H1 (cell line): ENCODE measurements at regions not wholly inside any gene's neighbourhood (a gene's known extent, or its start where the extent isn't known, plus 50 kb on each side); places are given as distances from the start of the nearest gene placed in this dataset.

ENCODE experiments used
- CTCF ChIA-PET: fragments of 300-600 bp; sonication (Branson Sonifier 250); formaldehyde crosslinking; loops from one replicate; lab custom pipeline; 2021; ENCODE audit not compliant: partially characterized antibody; lab: Charles Lee
- POLR2A ChIA-PET: fragments of 300-600 bp; sonication (Branson Sonifier 250); formaldehyde crosslinking; loops from one replicate; lab custom pipeline; 2021; ENCODE audit warnings: inconsistent platforms; ENCODE audit not compliant: partially characterized antibody; lab: Charles Lee
- DNase-seq, 2 experiments: peaks; one replicate each; pipeline versions ENCODE4 v3.0.0 to v3.0.0-alpha.2; 2010 to 2022; ENCODE audit warnings: low spot score in 2 of 2, low read depth in 1 of 2, mixed read lengths in 1 of 2
- FAIRE-seq: peaks from 2 replicates; lab custom pipeline; 2011; peaks lifted over from hg19 to GRCh38; lab: Jason Lieb, UNC
- H2AFZ ChIP-seq: 2 replicates; pipeline ENCODE4 v1.8.1; 2012; ENCODE audit warnings: low read length, inconsistent platforms
- H2AK5ac ChIP-seq: 2 replicates; pipeline ENCODE4 v1.6.1; 2013; ENCODE audit warnings: low read depth, low read length
- H2BK120ac ChIP-seq: replicated peaks from 2 replicates; pipeline ENCODE3; 2013; ENCODE audit warnings: low read depth, low read length, inconsistent platforms
- H2BK12ac ChIP-seq: 2 replicates; pipeline ENCODE4 v1.6.1; 2013; ENCODE audit warnings: low read depth, low read length
- H2BK15ac ChIP-seq: 2 replicates; pipeline ENCODE4 v1.6.1; 2013; ENCODE audit warnings: low read length
- H2BK20ac ChIP-seq: 2 replicates; pipeline ENCODE4 v1.6.1; 2013; ENCODE audit warnings: low read length
- H2BK5ac ChIP-seq: 2 replicates; pipeline ENCODE4 v1.6.1; 2013; ENCODE audit warnings: low read depth, low read length
- H3K14ac ChIP-seq: 2 replicates; pipeline ENCODE4 v1.6.1; 2013; ENCODE audit warnings: inconsistent platforms; ENCODE audit not compliant: insufficient read length
- H3K18ac ChIP-seq: 2 replicates; pipeline ENCODE4 v1.6.1; 2013; ENCODE audit warnings: low read length; ENCODE audit errors: extremely low read depth
- H3K23ac ChIP-seq: 2 replicates; pipeline ENCODE4 v1.6.1; 2013; ENCODE audit warnings: inconsistent platforms; ENCODE audit not compliant: insufficient read length
- H3K23me2 ChIP-seq: 2 replicates; pipeline ENCODE4 v1.6.1; 2013; ENCODE audit warnings: low read depth, low read length
- H3K27ac ChIP-seq: 2 replicates; pipeline ENCODE4 v1.6.1; 2011; ENCODE audit warnings: low read depth, low read length, inconsistent platforms
- H3K27me3 ChIP-seq, 4 experiments: replicated peaks in 1 of 4; 1 replicate in 1 of 4; 2 replicates in 3 of 4; pipeline versions ENCODE4 v1.6.1 to v1.8.1; 2011 to 2013; ENCODE audit warnings: low read length in 3 of 4, mild to moderate bottlenecking in 3 of 4, inconsistent platforms in 2 of 4, mixed read lengths in 2 of 4, moderate library complexity in 1 of 4; ENCODE audit not compliant: control insufficient read depth in 3 of 4, insufficient read depth in 3 of 4; ENCODE audit errors: extremely low read depth in 1 of 4
- H3K36me3 ChIP-seq, 4 experiments: 2 replicates each; pipeline versions ENCODE4 v1.6.1 to v1.8.1; 2011 to 2013; ENCODE audit warnings: mild to moderate bottlenecking in 4 of 4, low read length in 3 of 4, moderate library complexity in 2 of 4, control low read depth in 1 of 4, inconsistent platforms in 1 of 4; ENCODE audit not compliant: insufficient read depth in 4 of 4, control insufficient read depth in 2 of 4
- H3K4ac ChIP-seq: replicated peaks from 2 replicates; pipeline ENCODE3; 2013; ENCODE audit warnings: low read length, low read depth, mixed read lengths, inconsistent platforms; ENCODE audit not compliant: insufficient read length
- H3K4me1 ChIP-seq, 4 experiments: replicated peaks in 1 of 4; 1 replicate in 1 of 4; 2 replicates in 3 of 4; pipeline versions ENCODE4 v1.6.1 to v1.8.1; 2011 to 2013; ENCODE audit warnings: low read length in 3 of 4, inconsistent platforms in 2 of 4, mixed read lengths in 1 of 4; ENCODE audit not compliant: insufficient read depth in 4 of 4, control insufficient read depth in 3 of 4
- H3K4me2 ChIP-seq, 2 experiments: 2 replicates each; pipeline versions ENCODE4 v1.6.1 to v1.8.1; 2011 to 2013; ENCODE audit warnings: low read depth in 2 of 2, low read length in 2 of 2, control low read depth in 1 of 2, inconsistent platforms in 1 of 2, mild to moderate bottlenecking in 1 of 2; ENCODE audit not compliant: insufficient read depth in 1 of 2
- H3K4me3 ChIP-seq, 4 experiments: fragments of 200-600, 300-600 bp in 1 of 4; sonication (generic), shearing (Covaris generic), sonication (Bioruptor Twin) in 1 of 4; 2 replicates each; pipeline versions ENCODE4 v1.5.1 to v1.8.1; 2011 to 2016; ENCODE audit warnings: low read length in 4 of 4, low read depth in 3 of 4, control low read depth in 2 of 4, inconsistent platforms in 2 of 4, mild to moderate bottlenecking in 2 of 4, mixed read lengths in 1 of 4, moderate library complexity in 1 of 4; ENCODE audit not compliant: insufficient read depth in 2 of 4; ENCODE audit errors: extremely low read depth in 1 of 4
- H3K56ac ChIP-seq: replicated peaks from 2 replicates; pipeline ENCODE3; 2013; ENCODE audit warnings: low read depth, mild to moderate bottlenecking, mixed read lengths, low read length, inconsistent platforms; ENCODE audit not compliant: insufficient read length
- H3K79me1 ChIP-seq: 2 replicates; pipeline ENCODE4 v1.6.1; 2013; ENCODE audit warnings: low read depth, low read length, control low read depth
- H3K79me2 ChIP-seq, 2 experiments: 2 replicates each; pipeline versions ENCODE4 v1.6.1 to v1.8.1; 2012 to 2013; ENCODE audit warnings: low read length in 2 of 2, mild to moderate bottlenecking in 2 of 2, inconsistent platforms in 1 of 2; ENCODE audit not compliant: insufficient read depth in 2 of 2, control insufficient read depth in 1 of 2
- H3K9ac ChIP-seq, 4 experiments: replicated peaks in 1 of 4; 1 replicate in 1 of 4; 2 replicates in 3 of 4; pipeline versions ENCODE4 v1.6.1 to v1.8.1; 2011 to 2013; ENCODE audit warnings: low read depth in 3 of 4, low read length in 3 of 4, control low read depth in 2 of 4, mild to moderate bottlenecking in 2 of 4, moderate library complexity in 2 of 4, inconsistent platforms in 1 of 4; ENCODE audit errors: extremely low read depth in 1 of 4
- H3K9me3 ChIP-seq, 2 experiments: 2 replicates each; pipeline versions ENCODE4 v1.6.1 to v1.8.1; 2012 to 2013; ENCODE audit warnings: mild to moderate bottlenecking in 2 of 2, moderate library complexity in 2 of 2, control low read depth in 1 of 2, inconsistent platforms in 1 of 2, low read depth in 1 of 2, low read length in 1 of 2, mixed read lengths in 1 of 2; ENCODE audit not compliant: insufficient read depth in 2 of 2
- H4K20me1 ChIP-seq, 2 experiments: replicated peaks in 1 of 2; 2 replicates each; pipeline versions ENCODE3 to v1.8.1; 2011 to 2013; ENCODE audit warnings: inconsistent platforms in 2 of 2, low read length in 2 of 2, mild to moderate bottlenecking in 1 of 2; ENCODE audit not compliant: insufficient read depth in 2 of 2, control insufficient read depth in 1 of 2
- H4K5ac ChIP-seq: 2 replicates; pipeline ENCODE4 v1.6.1; 2013; ENCODE audit warnings: low read length, low read depth, mixed read lengths, inconsistent platforms; ENCODE audit not compliant: insufficient read length
- H4K8ac ChIP-seq: 2 replicates; pipeline ENCODE4 v1.8.0; 2013; ENCODE audit warnings: mild to moderate bottlenecking, moderate library complexity, low read length, inconsistent platforms; ENCODE audit not compliant: insufficient read depth; ENCODE audit errors: extremely low read depth
- H4K91ac ChIP-seq: replicated peaks from 2 replicates; pipeline ENCODE3; 2013; ENCODE audit warnings: low read length, mixed read lengths, inconsistent platforms; ENCODE audit not compliant: insufficient read length
- ATF3 ChIP-seq: IDR thresholded peaks from 2 replicates; pipeline ENCODE4 v1.6.1; 2011; ENCODE audit warnings: low read depth, mild to moderate bottlenecking, low read length; ENCODE audit not compliant: insufficient read depth
- CBX5 ChIP-seq: fragments of 300-800, 300-1000 bp; sonication (generic); IDR thresholded peaks from 2 replicates; pipeline ENCODE4 v1.7.1; 2016; ENCODE audit warnings: antibody characterized with exemption, low read length, low read depth
- CEBPB ChIP-seq: IDR thresholded peaks from 2 replicates; pipeline ENCODE4 v1.6.1; 2012; ENCODE audit warnings: low read depth, low read length
- HDAC2 ChIP-seq, 2 experiments: fragments of 300-600 bp in 1 of 2; sonication (generic) in 1 of 2; IDR thresholded peaks; 2 replicates each; pipeline ENCODE4 v1.6.1; 2011 to 2012; ENCODE audit warnings: low read depth in 2 of 2, low read length in 2 of 2, mild to moderate bottlenecking in 2 of 2, moderate library complexity in 2 of 2, borderline replicate concordance in 1 of 2, inconsistent platforms in 1 of 2
- KDM4A ChIP-seq: IDR thresholded peaks from one replicate; pipeline ENCODE4 v1.7.1; 2012; ENCODE audit warnings: low read depth, mild to moderate bottlenecking, moderate library complexity, low read length, inconsistent platforms; ENCODE audit not compliant: severe bottlenecking
- POU5F1 ChIP-seq: IDR thresholded peaks from 2 replicates; pipeline ENCODE4 v1.6.1; 2011; ENCODE audit warnings: low read depth, mild to moderate bottlenecking, low read length, moderate library complexity
- RAD21 ChIP-seq, 2 experiments: IDR thresholded peaks in 1 of 2; conservative IDR thresholded peaks in 1 of 2; 2 replicates each; pipeline ENCODE4 v1.6.1; 2011; ENCODE audit warnings: low read depth in 2 of 2, low read length in 2 of 2, improper control_type of control experiment in 1 of 2, inconsistent platforms in 1 of 2, mild to moderate bottlenecking in 1 of 2, moderate library complexity in 1 of 2
- RFX5 ChIP-seq: IDR thresholded peaks from 2 replicates; pipeline ENCODE4 v1.6.1; 2011; ENCODE audit warnings: low read depth, low read length, improper control_type of control experiment, borderline replicate concordance
- SIN3A ChIP-seq, 2 experiments: IDR thresholded peaks in 1 of 2; conservative IDR thresholded peaks in 1 of 2; 2 replicates each; pipeline ENCODE4 v1.6.1; 2011 to 2012; ENCODE audit warnings: low read length in 2 of 2, improper control_type of control experiment in 1 of 2, low read depth in 1 of 2, mild to moderate bottlenecking in 1 of 2
- SIX5 ChIP-seq: IDR thresholded peaks from 2 replicates; pipeline ENCODE4 v1.6.1; 2011; ENCODE audit warnings: mild to moderate bottlenecking, low read depth, low read length
- USF2 ChIP-seq: IDR thresholded peaks from 2 replicates; pipeline ENCODE4 v1.6.1; 2011; ENCODE audit warnings: low read length, improper control_type of control experiment
- WGBS, 2 experiments: shearing (Covaris generic) in 1 of 2; methylation state at CpG; one replicate each; pipeline versions ENCODE4 v1.1.6 to v1.1.7; 2013 to 2015; ENCODE audit warnings: low lambda C conversion rate in 2 of 2, mixed read lengths in 2 of 2, inconsistent platforms in 1 of 2, low coverage in 1 of 2, missing lambda C conversion rate in 1 of 2; ENCODE audit not compliant: insufficient replicate concordance in 2 of 2, insufficient coverage in 1 of 2, insufficient read length in 1 of 2; ENCODE audit errors: extremely low coverage in 1 of 2, missing lambda C conversion rate in 1 of 2; 5-methylcytosine and 5-hydroxymethylcytosine counted together

GRCh38 chrX:40445691-40446090 lies 135.1 kb upstream of the ATP6AP2 start:
- Histone ChIP-seq H2BK120ac (no peak overlapping the region), H3K36me3 (no peaks in the 10 kb centered on the region), H3K4ac (no peak overlapping the region), H4K8ac (no peak overlapping the region; the same call in 1 of the 2 replicates), H3K79me2 (no peaks in the 10 kb centered on the region), H3K9me3 (no peaks in the 10 kb centered on the region), H2AFZ (no peak overlapping the region), H4K20me1 (no peaks in the 10 kb centered on the region), H2BK5ac (no peak overlapping the region), H3K14ac (no peak overlapping the region), H3K4me3 (no peak overlapping the region), H2AK5ac (no peak overlapping the region), H3K4me2 (no peak overlapping the region), H3K27me3 (no peaks in the 10 kb centered on the region), H3K56ac (no peak overlapping the region), H3K79me1 (no peaks in the 10 kb centered on the region), H3K4me1 (peaks cover 0 to 3% (median 0%) of the 10 kb centered on the region in 4 experiments; a peak in 1 of 7 replicates), H2BK15ac (no peak overlapping the region), H4K91ac (no peak overlapping the region), H3K23ac (no peak overlapping the region), H4K5ac (no peak overlapping the region), H3K18ac (no peak overlapping the region), H3K9ac (no peak overlapping the region), H3K27ac (no peak overlapping the region), H3K23me2 (no peaks in the 10 kb centered on the region), H2BK12ac (no peak overlapping the region), H2BK20ac (no peak overlapping the region)
- DNase-seq (no peak), FAIRE-seq (no peak)
- TF ChIP-seq RAD21 (IDR thresholded peaks at IDR 0.05 in 1 of 2, conservative IDR thresholded peaks at IDR 0.05 in 1 of 2; ENCODE audit: low read depth in 2 of 2, low read length in 2 of 2) (no peak), POU5F1 (no peak), SIN3A (conservative IDR thresholded peaks at IDR 0.05 in 1 of 2, IDR thresholded peaks at IDR 0.05 in 1 of 2; ENCODE audit: low read depth in 1 of 2, low read length in 2 of 2) (no peak), USF2 (no peak), CBX5 (no peak), KDM4A (no peak), HDAC2 (IDR thresholded peaks at IDR 0.05; ENCODE audit: borderline replicate concordance in 1 of 2, low read depth in 2 of 2, low read length in 2 of 2) (no peak), CEBPB (no peak), RFX5 (no peak), ATF3 (no peak), SIX5 (no peak)
- 92% methylated on average over 3 of the region's 3 CpGs; no CpG with 5 or more reads in 1 of the 2 experiments for WGBS, 2 experiments
- ChIA-PET CTCF (no interaction called here), POLR2A (no interaction called here)
